SH-SY5Y (cell line): ENCODE measurements at regions not wholly inside any gene's neighbourhood (a gene's known extent, or its start where the extent isn't known, plus 50 kb on each side); places are given as distances from the start of the nearest gene placed in this dataset.

ENCODE experiments used
- GATA2 ChIP-seq: IDR thresholded peaks from 2 replicates; pipeline ENCODE4 v1.6.1; 2011; ENCODE audit warnings: mild to moderate bottlenecking, low read depth, low read length
- GATA3 ChIP-seq: IDR thresholded peaks from 2 replicates; pipeline ENCODE4 v1.6.1; 2011; ENCODE audit warnings: low read depth, mild to moderate bottlenecking, low read length, moderate library complexity

GRCh38 chr2:242046206-242046826, 176.8 kb downstream of the RTP5 start:
- TF ChIP-seq GATA2 (no peak), GATA3 (no peak)
